Liver (tissue), 3 donors: ENCODE measurements at regions not wholly inside any gene's neighbourhood (a gene's known extent, or its start where the extent isn't known, plus 50 kb on each side); places are given as distances from the start of the nearest gene placed in this dataset.

Experiments
- CTCF ChIP-seq: fragments of 150-350 bp; IDR thresholded peaks from 2 replicates; pipeline ENCODE4 v1.5.1; 2017; ENCODE audit warnings: improper control_type of control experiment, low read depth, low read length; ENCODE audit not compliant: missing input control
- FOXA1 ChIP-seq: IDR thresholded peaks from 2 replicates; pipeline ENCODE4 v1.6.1; 2016; ENCODE audit warnings: antibody characterized with exemption
- GABPA ChIP-seq, 2 donors: IDR thresholded peaks in 1 of 2; conservative IDR thresholded peaks in 1 of 2; 2 replicates each; pipeline ENCODE4 v1.6.1; 2016; ENCODE audit warnings: antibody characterized with exemption in 2 of 2, mild to moderate bottlenecking in 1 of 2, moderate library complexity in 1 of 2
- JUND ChIP-seq, 2 donors: IDR thresholded peaks; 2 replicates each; pipeline ENCODE4 v1.6.1; 2016; ENCODE audit warnings: antibody characterized with exemption in 2 of 2
- NR2F2 ChIP-seq: IDR thresholded peaks from 2 replicates; pipeline ENCODE4 v1.6.1; 2016; ENCODE audit warnings: antibody characterized with exemption
- RAD21 ChIP-seq, 2 donors: IDR thresholded peaks; 2 replicates each; pipeline ENCODE4 v1.6.1; 2016; ENCODE audit warnings: antibody characterized with exemption in 2 of 2, mild to moderate bottlenecking in 2 of 2
- REST ChIP-seq: IDR thresholded peaks from 2 replicates; pipeline ENCODE4 v1.6.1; 2016; ENCODE audit warnings: antibody characterized with exemption, mild to moderate bottlenecking
- SP1 ChIP-seq: IDR thresholded peaks from 2 replicates; pipeline ENCODE4 v1.6.1; 2018; ENCODE audit warnings: antibody characterized with exemption, mild to moderate bottlenecking
- TAF1 ChIP-seq: conservative IDR thresholded peaks from 2 replicates; pipeline ENCODE4 v1.6.1; 2016; ENCODE audit warnings: antibody characterized with exemption, mild to moderate bottlenecking
- TF ChIP-seq, protein P1 (sequence below): IDR thresholded peaks from 2 replicates; pipeline ENCODE4 v1.6.1; 2016; ENCODE audit warnings: antibody characterized with exemption
- donor health status: healthy.
- donor health status: healthy.

DNA sequence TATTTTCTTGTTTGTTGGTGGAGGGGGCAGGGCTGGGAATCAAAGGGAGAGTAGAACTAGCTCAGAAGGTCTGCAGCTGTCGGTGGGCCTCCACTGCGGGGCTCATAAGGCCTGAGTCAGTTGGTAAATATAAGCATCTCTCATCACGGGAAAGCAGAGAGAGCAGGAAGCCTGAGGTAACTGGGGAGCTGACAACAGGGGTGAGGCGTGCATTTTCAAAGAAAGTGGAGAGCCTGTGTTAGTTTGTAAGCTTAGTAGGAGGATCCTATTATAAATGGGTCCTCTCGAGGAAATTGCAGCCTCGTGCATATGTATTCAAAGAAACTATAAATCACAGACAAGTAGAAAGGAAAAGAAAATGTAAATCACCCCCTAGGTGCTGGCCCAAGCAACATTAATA is 221.0 kb upstream of the CDH13 start:
- TF ChIP-seq RAD21 (IDR thresholded peaks at IDR 0.05) (no peak), CTCF (no peak), TAF1 (no peak), GABPA (IDR thresholded peaks at IDR 0.05 in 1 of 2, conservative IDR thresholded peaks at IDR 0.05 in 1 of 2) (no peak), JUND (IDR thresholded peaks at IDR 0.05) (no peak), REST (no peak), FOXA1 (no peak), SP1 (no peak), NR2F2 (no peak)
- TF ChIP-seq, protein P1, sequence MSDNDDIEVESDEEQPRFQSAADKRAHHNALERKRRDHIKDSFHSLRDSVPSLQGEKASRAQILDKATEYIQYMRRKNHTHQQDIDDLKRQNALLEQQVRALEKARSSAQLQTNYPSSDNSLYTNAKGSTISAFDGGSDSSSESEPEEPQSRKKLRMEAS: no peak
